GM12875 (cell line): ENCODE measurements at regions not wholly inside any gene's neighbourhood (a gene's known extent, or its start where the extent isn't known, plus 50 kb on each side); places are given as distances from the start of the nearest gene placed in this dataset.

Experiments
- H3K4me3 ChIP-seq: one replicate; pipeline ENCODE4 v1.5.1; 2011; ENCODE audit warnings: low read depth, low read length, control low read depth
- TF ChIP-seq, protein P1 (sequence below): IDR thresholded peaks from 2 replicates; pipeline ENCODE4 v1.5.1; 2011; ENCODE audit warnings: low read depth, mild to moderate bottlenecking, control low read depth, inconsistent platforms, low read length, moderate library complexity, borderline replicate concordance; ENCODE audit not compliant: insufficient read depth

DNA sequence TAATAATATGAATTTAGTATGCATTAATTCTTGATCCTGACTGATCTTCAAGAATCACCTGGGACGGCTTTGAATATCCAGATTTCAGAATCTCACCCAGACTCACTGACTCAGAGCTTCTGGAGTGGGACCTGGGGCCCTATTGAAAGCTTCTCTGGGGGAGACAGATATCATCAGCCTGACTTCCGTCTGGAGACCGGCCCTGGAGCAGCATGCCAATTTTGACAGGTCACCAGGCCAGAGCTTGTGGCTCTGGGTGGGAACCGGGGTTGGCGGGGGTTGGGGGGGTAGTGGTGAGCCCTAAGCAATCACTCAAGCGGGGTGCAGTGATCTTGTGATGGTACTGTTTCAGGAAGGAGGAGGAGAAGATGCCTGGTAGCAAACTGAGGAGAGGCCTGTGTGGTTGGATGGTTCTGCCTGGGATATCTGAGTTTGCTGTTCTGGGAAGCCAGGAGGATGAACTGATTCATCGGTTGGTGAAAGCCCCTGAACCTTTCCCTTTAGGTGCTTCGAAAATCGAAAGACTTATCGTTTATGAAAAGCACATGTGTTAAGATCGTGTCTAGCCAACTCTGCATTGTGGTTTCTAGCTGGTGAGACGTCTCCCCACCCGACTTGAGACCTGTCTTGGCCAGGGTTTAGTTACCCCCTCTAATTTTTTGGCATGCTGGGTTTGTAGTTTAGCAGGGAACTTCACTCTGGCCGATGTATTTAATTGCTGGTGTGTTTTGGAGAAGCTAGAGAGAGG, 263.9 kb upstream of the C2CD4B start:
- H3K4me3 ChIP-seq: no peak overlapping the region
- TF ChIP-seq, protein P1, sequence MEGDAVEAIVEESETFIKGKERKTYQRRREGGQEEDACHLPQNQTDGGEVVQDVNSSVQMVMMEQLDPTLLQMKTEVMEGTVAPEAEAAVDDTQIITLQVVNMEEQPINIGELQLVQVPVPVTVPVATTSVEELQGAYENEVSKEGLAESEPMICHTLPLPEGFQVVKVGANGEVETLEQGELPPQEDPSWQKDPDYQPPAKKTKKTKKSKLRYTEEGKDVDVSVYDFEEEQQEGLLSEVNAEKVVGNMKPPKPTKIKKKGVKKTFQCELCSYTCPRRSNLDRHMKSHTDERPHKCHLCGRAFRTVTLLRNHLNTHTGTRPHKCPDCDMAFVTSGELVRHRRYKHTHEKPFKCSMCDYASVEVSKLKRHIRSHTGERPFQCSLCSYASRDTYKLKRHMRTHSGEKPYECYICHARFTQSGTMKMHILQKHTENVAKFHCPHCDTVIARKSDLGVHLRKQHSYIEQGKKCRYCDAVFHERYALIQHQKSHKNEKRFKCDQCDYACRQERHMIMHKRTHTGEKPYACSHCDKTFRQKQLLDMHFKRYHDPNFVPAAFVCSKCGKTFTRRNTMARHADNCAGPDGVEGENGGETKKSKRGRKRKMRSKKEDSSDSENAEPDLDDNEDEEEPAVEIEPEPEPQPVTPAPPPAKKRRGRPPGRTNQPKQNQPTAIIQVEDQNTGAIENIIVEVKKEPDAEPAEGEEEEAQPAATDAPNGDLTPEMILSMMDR: no peak

DNA sequence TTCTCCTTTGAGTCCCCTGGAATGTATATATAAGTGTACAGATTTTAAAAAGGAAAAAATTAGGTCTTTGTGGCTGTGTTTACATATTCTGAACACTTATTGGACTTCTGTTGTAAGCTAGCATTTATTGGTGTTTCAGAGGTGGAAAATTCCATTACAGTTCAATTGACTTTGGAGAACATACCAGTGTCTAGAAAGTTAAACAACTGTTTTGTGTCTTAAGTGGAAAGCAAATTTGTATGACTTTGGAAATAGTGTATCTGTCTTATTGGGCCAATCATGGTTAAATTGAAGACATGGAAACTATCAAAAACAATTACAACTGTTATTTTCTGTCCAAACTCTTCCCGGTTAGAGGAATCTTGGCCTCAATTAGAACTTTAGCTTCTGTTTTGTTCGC, 265.0 kb upstream of the C2CD4B start:
- TF ChIP-seq, protein P1: no peak

DNA sequence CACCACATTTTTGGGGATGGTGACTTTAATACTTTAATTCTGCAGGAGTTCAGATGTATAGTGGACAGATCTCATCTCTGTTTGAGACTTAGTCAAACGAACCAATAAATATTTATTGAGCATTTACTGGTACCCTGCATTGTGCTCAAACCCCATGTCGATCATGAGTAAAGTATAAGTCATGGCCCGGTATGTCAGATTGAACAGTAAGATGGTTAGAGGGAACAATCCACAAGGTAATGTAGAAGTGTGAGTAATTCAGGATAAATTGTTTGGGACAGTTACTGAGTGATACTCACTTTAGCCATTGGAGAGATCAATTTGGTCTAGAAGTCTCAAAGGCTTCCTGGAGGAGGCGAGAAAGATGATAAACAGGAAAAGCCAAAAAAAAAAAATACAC, 265.5 kb upstream of the C2CD4B start:
- TF ChIP-seq, protein P1: no peak
- H3K4me3 ChIP-seq: no peak overlapping the region

More for the DNA sequence above, 265.0 kb upstream of the C2CD4B start:
- H3K4me3 ChIP-seq: no peak overlapping the region

DNA sequence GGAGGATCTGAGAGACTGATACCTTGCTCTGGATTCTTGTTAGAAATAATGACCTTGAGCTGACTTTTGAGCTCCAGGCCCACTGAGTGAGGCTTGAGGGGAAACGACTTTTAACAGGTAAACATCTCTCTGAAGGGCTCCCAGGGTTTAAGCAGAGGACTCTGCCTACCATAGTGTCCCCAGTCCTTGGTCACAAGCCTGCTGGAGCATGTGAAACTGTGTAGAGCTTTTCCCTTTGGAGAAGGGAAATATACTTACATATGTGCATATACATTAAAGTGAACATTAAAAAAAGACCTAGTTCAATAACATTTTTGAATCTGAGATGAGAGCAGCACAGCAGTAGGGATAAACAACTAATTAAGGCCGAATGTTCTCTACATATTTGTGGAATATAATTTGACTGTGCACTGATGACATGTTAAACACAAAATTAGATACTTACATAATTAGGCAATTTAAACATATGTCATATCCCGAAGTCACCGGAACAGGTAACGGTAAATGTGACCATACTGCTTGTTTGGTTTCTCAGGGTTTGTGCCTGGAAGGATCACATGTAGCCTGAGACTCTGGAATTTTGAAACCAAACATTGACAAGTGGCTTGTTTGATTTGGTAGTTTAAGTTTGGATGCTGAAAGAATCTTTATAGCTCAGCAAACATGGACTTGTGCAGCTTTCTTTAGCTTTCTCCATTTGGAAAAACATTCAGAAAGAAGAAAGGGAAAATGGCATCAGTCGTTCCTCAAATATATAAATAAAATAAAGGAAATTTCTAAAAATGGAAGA, 266.1 kb upstream of the C2CD4B start:
- TF ChIP-seq, protein P1: no peak
- no peak overlapping the region for H3K4me3 ChIP-seq

DNA sequence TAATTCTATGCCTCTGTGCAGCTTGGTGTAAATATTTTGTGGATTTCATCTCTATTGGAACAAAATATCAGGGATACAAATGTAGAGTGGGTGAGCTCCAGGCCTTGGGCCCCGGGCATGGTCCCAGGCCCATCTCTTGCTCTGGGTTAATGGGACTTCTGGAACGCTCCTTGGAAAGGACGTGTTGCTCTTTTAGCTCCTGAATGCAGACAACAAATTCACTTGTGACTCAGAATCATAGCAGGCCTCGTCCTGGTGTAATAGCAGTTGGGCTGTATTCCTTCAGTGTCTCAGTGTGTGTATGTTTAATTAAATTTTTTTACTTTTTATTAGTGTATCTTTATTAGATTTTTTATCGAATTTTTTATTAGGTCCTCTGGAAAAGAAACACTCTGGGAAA, 266.7 kb upstream of the C2CD4B start:
- H3K4me3 ChIP-seq: no peak overlapping the region

DNA sequence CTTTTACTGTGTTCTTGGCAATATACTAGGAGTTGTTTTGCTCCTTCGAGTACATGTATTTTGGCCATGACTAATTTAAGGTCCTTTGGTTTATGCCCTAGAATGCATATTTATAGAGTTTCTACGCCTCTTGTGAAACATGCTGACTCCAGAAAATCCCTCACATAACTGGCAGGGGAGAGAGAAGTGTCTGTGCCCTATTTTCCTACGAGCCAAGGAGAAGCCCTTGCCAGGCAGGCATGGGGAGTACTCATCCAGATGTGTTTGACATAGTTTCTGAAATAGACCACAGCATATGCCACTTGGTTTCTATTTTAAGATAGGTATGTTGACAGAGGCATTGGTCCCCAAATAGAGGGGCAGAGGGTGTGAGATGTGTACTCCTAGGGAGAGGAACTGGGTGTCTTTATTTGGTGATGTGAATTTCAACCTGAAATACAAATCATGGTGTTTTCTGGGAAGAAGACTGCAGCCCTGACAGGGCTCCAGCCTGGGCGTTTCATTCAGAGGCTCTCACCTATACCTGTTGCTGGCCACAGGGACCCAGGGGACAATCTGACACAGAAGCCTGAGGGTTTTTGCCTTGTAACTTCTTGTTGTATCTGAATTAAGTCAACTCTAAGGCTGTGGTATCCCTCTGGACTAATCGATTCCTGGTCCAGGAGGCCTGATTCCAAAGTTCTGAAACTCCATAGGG, 267.8 kb upstream of the C2CD4B start:
- TF ChIP-seq, protein P1: no peak
- H3K4me3 ChIP-seq: no peak overlapping the region

More for the DNA sequence above, 266.7 kb upstream of the C2CD4B start:
- TF ChIP-seq, protein P1: no peak
